ENCODE measurements at regions not wholly inside any gene's neighbourhood (a gene's known extent, or its start where the extent isn't known, plus 50 kb on each side); places are given as distances from the start of the nearest gene placed in this dataset.

- TF ChIP-seq POLR2A (IDR thresholded peaks at IDR 0.05; ENCODE audit: low read depth, low read length), result no peak
- no peak for TF ChIP-seq CTCF (conservative IDR thresholded peaks at IDR 0.05; ENCODE audit: low read depth, low read length)
- no peak for TF ChIP-seq RCOR1 (IDR thresholded peaks at IDR 0.05; ENCODE audit: insufficient replicate concordance, low read length)
Observed at GRCh38 chr22:49042066-49042465, 785.6 kb downstream of the BRD1 start.

Data from IMR-90 (cell line).